HT-29 (cell line): ENCODE measurements at regions not wholly inside any gene's neighbourhood (a gene's known extent, or its start where the extent isn't known, plus 50 kb on each side); places are given as distances from the start of the nearest gene placed in this dataset.

Experiments
- DNase-seq: peaks from one replicate; pipeline ENCODE4 v3.0.0-alpha.2; 2015; ENCODE audit warnings: low spot score

DNA sequence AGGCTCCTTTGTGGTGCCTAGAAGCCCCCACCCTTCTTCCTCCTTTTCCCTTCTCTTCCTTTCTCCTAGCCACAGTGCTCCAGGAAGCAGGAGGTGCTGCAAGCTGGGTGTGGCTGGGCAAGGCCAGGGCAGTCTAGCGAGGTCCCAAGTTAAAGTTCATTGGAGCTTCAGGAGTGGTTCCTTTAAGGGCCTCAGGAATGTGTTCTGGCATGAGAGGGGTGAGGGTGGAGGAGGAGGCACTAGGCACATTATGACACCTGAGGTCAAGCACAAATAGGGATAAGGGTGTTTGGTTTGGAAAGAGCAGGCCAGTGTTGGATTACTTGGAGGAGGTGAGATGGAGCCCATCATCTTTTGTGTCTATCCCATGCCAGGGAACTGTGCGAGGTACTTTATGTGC lies 258.7 kb downstream of the TLE3 start:
- no peak for DNase-seq

DNA sequence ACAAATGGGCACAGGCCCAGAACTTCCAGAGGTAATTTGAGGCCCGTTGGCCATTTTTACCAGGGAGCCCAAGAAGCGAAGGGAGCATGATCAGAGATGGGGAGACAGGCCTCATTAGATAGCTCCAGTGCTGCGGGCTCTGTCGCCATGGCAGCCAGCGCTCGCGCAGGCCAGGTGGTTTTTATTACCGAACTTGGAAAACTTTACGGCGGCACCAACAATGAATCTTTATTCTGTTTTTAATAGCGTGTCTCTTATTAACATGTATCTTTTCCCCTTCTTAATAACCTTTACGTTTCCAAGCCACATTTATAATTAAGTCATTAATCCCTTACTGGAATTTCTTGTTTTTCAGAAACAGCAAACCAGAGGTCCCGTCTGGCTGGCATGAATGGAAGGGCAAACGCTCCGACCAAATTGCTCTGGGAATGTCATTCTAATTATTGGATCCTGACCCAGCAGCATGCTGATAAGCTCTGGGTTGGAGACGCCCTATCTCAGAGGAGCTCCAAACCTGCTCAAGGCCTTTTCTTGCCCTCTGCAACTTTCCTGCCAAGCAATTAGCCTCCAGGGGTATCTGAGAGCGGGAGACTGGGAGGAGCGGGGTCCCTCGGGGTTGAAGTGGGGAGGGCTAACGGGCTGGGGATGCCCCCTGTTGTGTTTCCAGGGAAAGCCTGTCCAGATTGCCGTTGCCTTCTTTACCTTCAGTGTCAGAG lies 256.4 kb downstream of the TLE3 start:
- no peak for DNase-seq

- DNase-seq = no peak
Measured at GRCh38 chr15:69842851-69843250, 254.9 kb downstream of the TLE3 start.

- no peak for DNase-seq
Measured at GRCh38 chr15:69843276-69843899, 254.3 kb downstream of the TLE3 start.

- DNase-seq = no peak
Measured at GRCh38 chr15:69843900-69844304, 253.8 kb downstream of the TLE3 start.

DNA sequence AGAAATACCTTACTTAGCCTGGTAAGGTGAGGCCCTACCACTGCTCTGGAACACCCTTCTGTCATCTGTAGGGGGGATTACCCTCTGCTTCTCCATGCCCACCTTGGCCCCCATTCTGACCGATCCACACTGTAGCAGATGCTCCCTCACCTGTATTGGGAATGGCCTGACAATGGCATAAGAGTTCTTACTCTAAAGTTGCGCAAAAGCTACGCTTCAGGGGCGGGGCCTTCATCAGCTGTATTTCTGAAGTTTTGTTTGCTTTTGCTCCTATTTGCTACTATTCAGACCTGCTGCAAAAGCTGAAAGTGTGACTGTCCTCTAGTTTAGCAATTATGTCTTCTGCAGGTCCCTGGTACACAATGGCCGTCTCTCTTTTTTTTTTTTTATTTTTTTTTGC lies 252.6 kb downstream of the TLE3 start:
- DNase-seq = no peak

GRCh38 chr15:69847625-69848024 lies 250.1 kb downstream of the TLE3 start:
- no peak for DNase-seq

GRCh38 chr15:69848096-69848495 lies 249.6 kb downstream of the TLE3 start:
- no peak for DNase-seq

DNA sequence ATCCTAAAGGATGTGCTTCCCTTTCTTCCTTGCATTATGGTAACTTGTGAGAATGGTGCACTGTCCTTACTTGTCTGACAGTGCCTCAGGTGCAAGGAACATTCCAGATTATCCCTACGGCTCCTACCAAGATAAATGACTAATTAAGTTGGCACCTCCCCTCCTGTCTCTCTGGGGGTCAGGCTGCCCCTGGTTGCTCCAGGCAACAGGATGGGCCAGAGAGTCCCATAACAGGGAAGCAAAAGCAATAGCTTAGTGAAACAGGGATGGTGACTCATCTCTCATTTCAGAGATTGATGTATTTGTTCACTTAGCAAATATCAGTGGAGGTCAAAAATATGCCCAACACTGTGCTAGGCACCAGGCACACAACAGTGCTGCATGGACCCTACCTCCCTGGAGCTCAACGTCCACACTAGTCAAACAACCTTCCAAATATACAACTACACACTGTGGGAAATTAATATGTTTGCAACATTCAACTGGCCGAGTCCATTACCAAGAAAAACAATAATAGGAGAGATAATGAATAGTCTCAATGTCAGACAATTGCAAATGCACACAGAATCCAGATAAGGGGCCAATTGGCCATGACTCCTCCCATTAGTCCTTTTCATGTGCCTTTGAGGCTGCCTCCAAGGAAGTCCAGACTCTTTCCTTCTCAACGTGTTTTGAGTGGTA lies 249.0 kb downstream of the TLE3 start:
- DNase-seq = no peak

DNA sequence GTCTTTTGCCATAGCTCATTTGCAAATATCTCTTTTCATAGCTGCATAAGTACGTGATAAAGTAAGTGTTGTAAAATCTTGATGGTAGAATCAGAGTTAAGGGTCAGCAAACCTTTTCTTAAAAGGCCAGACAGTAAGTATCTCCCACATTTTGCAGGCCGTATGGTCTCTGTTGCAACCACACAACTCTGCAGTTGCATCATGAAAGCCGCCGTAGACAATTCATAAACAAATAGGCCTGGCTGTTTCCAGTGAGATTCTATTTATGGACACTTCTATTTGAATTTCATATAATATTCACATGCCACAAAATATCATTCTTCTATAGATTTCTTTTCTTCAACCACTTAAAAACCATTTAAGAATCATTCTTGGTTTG lies 248.5 kb downstream of the TLE3 start:
- no peak for DNase-seq

DNA sequence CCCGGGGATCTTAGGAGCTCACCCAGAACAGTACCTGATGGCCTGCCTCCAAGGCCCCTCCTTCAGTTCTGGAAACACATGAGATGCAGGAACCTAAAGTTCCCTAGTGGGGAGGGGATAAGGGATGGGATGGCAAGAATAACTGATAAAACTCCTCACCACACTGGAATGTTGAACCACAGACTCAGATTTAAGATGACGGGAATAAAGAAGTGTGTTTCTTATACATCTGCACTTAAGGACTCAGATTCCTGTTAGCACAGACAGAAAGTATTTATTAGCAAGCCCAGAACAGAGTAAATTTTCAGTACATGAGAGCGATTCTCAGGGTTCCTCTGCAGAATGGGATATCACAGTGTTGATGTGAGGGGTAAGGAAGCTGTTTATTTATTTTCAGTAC lies 245.2 kb downstream of the TLE3 start:
- DNase-seq = no peak

- DNase-seq = no peak
Measured at GRCh38 chr15:69852916-69853315, 244.8 kb downstream of the TLE3 start.

DNA sequence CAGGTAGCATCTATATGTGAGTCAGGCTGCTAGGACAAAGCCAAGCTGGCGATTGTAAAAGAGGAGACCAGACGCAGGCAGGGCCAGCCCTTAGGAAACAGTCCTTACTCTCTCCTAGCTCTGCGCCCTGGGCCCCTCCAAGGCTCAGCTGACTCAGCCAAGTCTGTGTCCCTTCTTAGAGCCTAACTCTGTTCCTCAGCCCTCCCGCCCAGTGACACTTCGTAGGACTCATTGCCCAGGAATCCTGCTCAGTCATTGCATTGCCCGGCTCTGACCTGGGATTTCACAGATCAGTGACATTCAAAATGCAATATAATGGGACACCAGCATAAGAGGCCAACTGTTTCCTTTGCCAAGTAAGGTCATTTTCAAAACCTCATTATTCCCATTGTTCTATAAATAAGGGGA lies 244.2 kb downstream of the TLE3 start:
- DNase-seq = peak; percentile 34

DNA sequence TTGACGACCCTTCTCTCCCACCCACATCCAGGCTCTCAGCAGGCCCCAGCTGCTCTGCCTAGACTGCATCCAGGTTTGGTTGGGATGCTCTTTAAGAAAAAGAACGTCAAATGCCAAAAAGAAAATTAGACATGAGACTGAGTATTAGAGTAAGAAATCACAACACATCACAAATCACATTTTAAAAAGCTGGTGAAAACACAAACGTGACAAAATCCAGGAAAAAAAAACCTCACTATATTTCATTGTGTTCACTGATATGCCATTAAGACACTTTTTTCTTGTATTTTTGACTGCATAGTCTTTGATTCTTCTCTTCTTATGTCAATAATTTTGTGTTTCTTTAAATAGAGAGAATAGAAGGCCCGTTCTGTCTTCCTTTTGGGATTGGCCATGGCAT lies 243.7 kb downstream of the TLE3 start:
- DNase-seq = no peak

DNA sequence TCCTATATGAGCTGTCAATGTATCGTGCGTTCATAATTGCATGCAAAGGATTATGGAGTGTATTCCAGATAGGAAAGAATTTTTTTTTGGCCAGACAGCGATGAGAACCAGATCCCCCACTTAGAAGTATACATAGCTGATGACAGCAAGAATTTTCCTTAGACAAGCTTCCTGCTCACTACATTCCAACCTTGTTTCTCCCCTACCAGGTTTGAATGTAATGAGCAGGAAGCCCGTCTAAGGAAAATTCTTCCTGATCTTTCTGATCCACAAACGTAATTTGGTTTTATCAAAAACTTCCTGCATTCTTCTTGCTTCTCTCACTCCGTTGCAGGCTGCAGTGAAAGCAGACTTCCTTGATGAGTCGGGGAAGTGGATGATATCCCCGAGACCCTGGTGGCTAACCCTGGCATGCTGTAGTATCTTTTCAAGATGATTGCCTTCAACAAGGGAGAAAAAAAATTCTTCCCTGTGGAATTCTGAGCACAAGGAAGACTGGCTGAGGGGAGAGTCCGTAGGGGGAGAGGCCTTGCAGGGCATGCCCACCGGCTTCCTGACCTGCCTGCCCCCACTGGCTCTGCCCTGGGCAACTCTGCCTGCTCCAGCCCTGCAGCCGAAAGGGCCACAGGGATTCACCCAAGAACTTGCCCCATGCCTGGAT lies 243.1 kb downstream of the TLE3 start:
- DNase-seq = no peak

- DNase-seq = no peak
Measured at GRCh38 chr15:69855258-69856000, 242.3 kb downstream of the TLE3 start.

DNA sequence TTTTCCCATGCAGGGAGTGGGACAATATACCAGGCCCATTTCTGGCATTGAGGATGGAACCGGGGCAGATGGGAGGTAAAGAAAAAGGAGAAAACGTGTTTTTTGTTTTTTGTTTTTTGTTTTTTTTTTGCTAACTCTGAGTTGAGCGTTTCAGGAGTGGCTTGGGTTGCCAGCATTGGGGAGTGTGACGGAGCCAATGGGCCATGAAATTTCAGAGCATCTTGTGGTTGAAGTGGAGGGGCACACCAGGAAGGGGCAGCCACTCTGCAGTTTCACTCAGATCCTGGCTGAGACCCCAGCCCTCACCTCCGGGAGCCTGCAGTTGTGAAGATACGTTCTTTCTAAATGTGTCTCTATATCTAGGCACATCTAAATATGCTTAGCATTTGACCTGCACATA lies 240.5 kb downstream of the TLE3 start:
- DNase-seq = no peak

DNA sequence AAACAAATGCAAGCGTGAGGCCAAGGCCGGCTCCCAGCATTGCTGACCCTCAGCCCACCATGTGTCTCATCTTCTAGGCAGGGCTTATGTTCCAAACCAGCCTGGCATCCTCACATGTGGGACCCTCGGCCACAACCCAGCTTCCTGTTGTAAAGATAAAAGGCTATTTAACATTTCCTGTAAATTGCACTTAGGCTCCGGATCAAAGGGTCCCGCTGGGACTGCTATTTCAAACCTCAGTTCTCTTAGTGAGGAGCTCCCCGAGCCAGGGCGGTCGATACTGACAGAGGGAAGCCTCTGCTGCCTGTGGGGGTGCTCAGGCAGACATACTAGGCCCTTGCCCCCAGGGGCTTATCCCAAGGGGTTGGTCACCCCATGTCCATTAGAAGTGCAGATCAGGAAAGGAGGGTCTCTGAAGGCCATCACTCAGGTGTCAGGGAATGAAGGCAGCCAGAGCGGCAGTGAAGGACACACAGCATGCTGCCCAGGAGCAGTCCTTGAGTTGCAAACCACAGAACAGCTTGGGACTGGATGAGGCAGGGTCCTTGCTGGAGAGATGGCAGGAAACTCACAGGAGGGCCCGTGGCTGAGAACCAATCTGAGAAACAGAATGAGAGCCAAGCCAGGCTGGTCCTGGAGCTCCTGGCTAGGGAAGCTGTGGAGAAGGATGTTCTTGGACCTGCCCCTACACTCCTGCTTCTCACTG lies 239.9 kb downstream of the TLE3 start:
- DNase-seq = no peak

GRCh38 chr15:69858456-69858855 lies 239.3 kb downstream of the TLE3 start:
- no peak for DNase-seq

- DNase-seq = no peak
Measured at GRCh38 chr15:69859866-69860265, 237.9 kb downstream of the TLE3 start.

DNA sequence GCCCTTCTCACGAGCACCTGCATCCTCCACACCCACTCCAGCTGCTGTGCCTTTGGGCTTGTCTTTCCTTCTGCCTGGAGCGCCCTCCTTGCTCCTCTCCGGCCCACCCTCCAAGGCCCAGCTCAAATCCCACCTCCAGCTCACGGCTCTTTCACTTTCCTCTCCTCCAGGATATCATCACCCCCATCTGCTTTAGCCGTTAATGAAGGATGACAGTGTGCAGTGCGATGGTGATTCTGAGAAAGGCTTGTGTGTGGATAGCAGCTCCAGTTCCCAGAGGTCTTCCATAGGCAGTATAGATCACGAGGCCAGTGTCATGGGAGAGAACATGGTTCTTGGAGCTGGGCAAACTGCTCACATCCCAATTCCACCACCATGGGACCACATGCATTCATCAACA lies 237.4 kb downstream of the TLE3 start:
- DNase-seq = no peak
